Bronchial epithelial cell (primary cell): ENCODE measurements at regions not wholly inside any gene's neighbourhood (a gene's known extent, or its start where the extent isn't known, plus 50 kb on each side); places are given as distances from the start of the nearest gene placed in this dataset.

Experiments used
- DNase-seq: peaks from one replicate; pipeline ENCODE4 v3.0.0-alpha.2; 2010; ENCODE audit warnings: low read depth
- FAIRE-seq: peaks from 2 replicates; lab custom pipeline; 2011; peaks lifted over from hg19 to GRCh38; lab: Jason Lieb, UNC
- H3K27me3 ChIP-seq: 2 replicates; pipeline ENCODE4 v1.5.1; 2011; ENCODE audit warnings: low read length; ENCODE audit not compliant: control insufficient read depth, insufficient read depth
- H3K36me3 ChIP-seq: 2 replicates; pipeline ENCODE4 v1.5.1; 2011; ENCODE audit warnings: low read length; ENCODE audit not compliant: control insufficient read depth, insufficient read depth
- H3K4me3 ChIP-seq: 2 replicates; pipeline ENCODE4 v1.5.1; 2011; ENCODE audit warnings: mild to moderate bottlenecking, low read depth, low read length, control low read depth
- CTCF ChIP-seq: IDR thresholded peaks from 2 replicates; pipeline ENCODE4 v1.5.1; 2011; ENCODE audit warnings: mild to moderate bottlenecking, moderate library complexity, low read length, control low read depth, inconsistent platforms; ENCODE audit not compliant: insufficient read depth, severe bottlenecking

- DNase-seq: no peak
These were observed 138.6 kb upstream of the RAD23B start for GRCh38 chr9:107144475-107144874.

GRCh38 chr9:107147134-107147533, 135.9 kb upstream of the RAD23B start:
- no peak for TF ChIP-seq CTCF
- Histone ChIP-seq H3K4me3 (no peak overlapping the region), H3K36me3 (no peaks in the 10 kb centered on the region), H3K27me3 (no peaks in the 10 kb centered on the region)
- DNase-seq: no peak
- no peak for FAIRE-seq

More at GRCh38 chr9:107144475-107144874, 138.6 kb upstream of the RAD23B start:
- no peak for TF ChIP-seq CTCF
- Histone ChIP-seq H3K27me3 (no peaks in the 10 kb centered on the region), H3K4me3 (no peak overlapping the region), H3K36me3 (no peaks in the 10 kb centered on the region)
- no peak for FAIRE-seq

GRCh38 chr9:107148216-107148615, 134.9 kb upstream of the RAD23B start:
- no peak for TF ChIP-seq CTCF
- no peak for FAIRE-seq

GRCh38 chr9:107149756-107150155, 133.3 kb upstream of the RAD23B start:
- DNase-seq (no peak), FAIRE-seq (no peak)
- Histone ChIP-seq H3K4me3 (no peak overlapping the region), H3K36me3 (no peaks in the 10 kb centered on the region), H3K27me3 (no peaks in the 10 kb centered on the region)
- TF ChIP-seq CTCF: no peak

More at GRCh38 chr9:107148216-107148615, 134.9 kb upstream of the RAD23B start:
- no peak for DNase-seq
- H3K36me3 ChIP-seq: no peaks in the 10 kb centered on the region
- no peaks in the 10 kb centered on the region for H3K27me3 ChIP-seq
- H3K4me3 ChIP-seq: no peak overlapping the region

DNA sequence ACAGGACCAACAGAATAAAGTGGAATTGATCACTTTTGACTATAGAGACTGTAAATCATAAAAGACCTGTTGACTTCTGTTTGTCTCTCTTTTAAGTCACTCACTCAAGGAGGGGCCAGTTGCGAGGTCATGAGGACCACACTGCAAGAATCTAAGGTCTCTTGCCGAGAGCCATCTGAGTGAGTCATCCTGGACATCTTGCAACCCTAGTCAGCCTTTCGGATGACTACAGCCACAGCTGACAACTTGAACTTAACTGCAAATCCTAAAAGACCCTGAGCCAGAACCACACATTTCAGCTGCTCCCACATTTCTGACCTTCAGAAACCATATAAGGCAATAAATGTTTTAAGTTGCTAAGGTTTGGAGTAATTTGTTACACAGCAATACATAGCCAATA, 129.7 kb upstream of the RAD23B start:
- DNase-seq: no peak
- Histone ChIP-seq H3K4me3 (no peak overlapping the region), H3K27me3 (no peaks in the 10 kb centered on the region), H3K36me3 (no peaks in the 10 kb centered on the region)
- FAIRE-seq: no peak
- no peak for TF ChIP-seq CTCF

DNA sequence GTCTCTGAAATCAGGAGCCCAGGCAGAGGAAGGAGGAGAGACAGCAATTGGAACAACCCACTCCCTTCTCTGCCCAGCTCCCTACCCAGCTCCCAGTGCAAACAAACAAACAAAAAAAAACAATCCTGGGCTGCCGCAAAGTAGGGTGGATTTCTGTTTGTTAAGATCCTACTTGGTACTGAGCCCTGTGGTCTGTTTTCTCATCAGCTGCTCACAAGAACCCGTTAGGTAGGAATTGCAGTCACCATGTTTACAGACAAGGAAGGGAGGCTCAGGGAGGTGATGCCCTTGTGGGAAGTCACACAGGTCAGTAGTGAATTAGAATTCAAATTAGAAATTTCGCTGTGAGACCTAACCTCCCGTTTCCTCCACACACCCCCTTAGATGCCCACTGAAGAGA, 128.8 kb upstream of the RAD23B start:
- DNase-seq (no peak), FAIRE-seq (no peak)
- no peak for TF ChIP-seq CTCF
- Histone ChIP-seq H3K27me3 (no peaks in the 10 kb centered on the region), H3K4me3 (no peak overlapping the region), H3K36me3 (no peaks in the 10 kb centered on the region)
